Panc1 (cell line): ENCODE measurements at regions not wholly inside any gene's neighbourhood (a gene's known extent, or its start where the extent isn't known, plus 50 kb on each side); places are given as distances from the start of the nearest gene placed in this dataset.

Experiments used
- ATAC-seq: fragments of 200-7000 bp; cut with Tn5 transposase; 2 replicates; pipeline ENCODE4 v1.9.1; 2020; ENCODE audit warnings: mild to moderate bottlenecking, moderate library complexity
- BruUV-seq: library from RNA; stranded (reverse); fragments of 400-500 nt; replicated peaks from 2 replicates; lab custom pipeline; 2021; lab: Mats Ljungman, UMichigan
- CTCF ChIA-PET: fragments of 300-600 bp; sonication (Branson Sonifier 250); formaldehyde crosslinking; loops from one replicate; lab custom pipeline; 2022; ENCODE audit warnings: antibody characterized with exemption; lab: Charles Lee
- POLR2A ChIA-PET: fragments of 300-600 bp; sonication (Branson Sonifier 250); formaldehyde crosslinking; loops from one replicate; lab custom pipeline; 2022; ENCODE audit warnings: antibody characterized with exemption; lab: Charles Lee
- DNase-seq: peaks from one replicate; pipeline ENCODE4 v3.0.0-alpha.2; 2010; ENCODE audit warnings: low read depth, low spot score
- H3K27ac ChIP-seq: 2 replicates; pipeline ENCODE4 v1.5.1; 2011; ENCODE audit warnings: mild to moderate bottlenecking, low read length, inconsistent platforms
- H3K27me3 ChIP-seq: fragments of 200-500 bp; sonication (Bioruptor generic); 2 replicates; pipeline ENCODE4 v1.6.0; 2014; ENCODE audit warnings: low read length, inconsistent platforms; ENCODE audit not compliant: control insufficient read depth, insufficient read depth
- H3K36me3 ChIP-seq: fragments of 200-500 bp; sonication (Bioruptor generic); 2 replicates; pipeline ENCODE4 v1.5.1; 2014; ENCODE audit warnings: inconsistent platforms, mild to moderate bottlenecking, low read length, moderate library complexity; ENCODE audit not compliant: control insufficient read depth, insufficient read depth
- H3K4me1 ChIP-seq: 2 replicates; pipeline ENCODE4 v1.5.1; 2011; ENCODE audit warnings: inconsistent platforms, mild to moderate bottlenecking, low read length, moderate library complexity; ENCODE audit not compliant: control insufficient read depth, insufficient read depth
- H3K4me3 ChIP-seq, 2 experiments: 2 replicates each; pipeline ENCODE4 v1.5.1; 2011 to 2012; ENCODE audit warnings: low read depth in 2 of 2, low read length in 2 of 2, mild to moderate bottlenecking in 2 of 2, inconsistent platforms in 1 of 2, moderate library complexity in 1 of 2
- H3K9me3 ChIP-seq: fragments of 200-500 bp; sonication (Bioruptor generic); 2 replicates; pipeline ENCODE4 v1.5.1; 2014; ENCODE audit warnings: low read depth, mild to moderate bottlenecking, inconsistent platforms, low read length, moderate library complexity; ENCODE audit not compliant: control insufficient read depth, insufficient read depth
- POLR2AphosphoS5 ChIP-seq: IDR thresholded peaks from 2 replicates; pipeline ENCODE4 v1.6.1; 2012; ENCODE audit warnings: mild to moderate bottlenecking, low read depth, low read length, moderate library complexity
- SIN3A ChIP-seq: IDR thresholded peaks from 2 replicates; pipeline ENCODE4 v1.6.1; 2012; ENCODE audit warnings: low read depth, mild to moderate bottlenecking, low read length, moderate library complexity, borderline replicate concordance; ENCODE audit not compliant: insufficient read depth
- TCF7L2 ChIP-seq: IDR thresholded peaks from 2 replicates; pipeline ENCODE4 v1.6.1; 2011; ENCODE audit warnings: mild to moderate bottlenecking, low read depth, low read length, inconsistent platforms
- in situ Hi-C: cut with HindIII; loops from 2 replicates; pipeline ENCODE4 v1.10.0; 2016; ENCODE audit warnings: low sequenced_read_pairs, low pct_unique_long_range_greater_than_20kb
- intact Hi-C: fragments of 100-400 bp; cut with micrococcal nuclease; formaldehyde crosslinking; loops from one replicate; pipeline ENCODE4 v1.10.0; 2022; ENCODE audit not compliant: unreplicated experiment
- TF ChIP-seq, protein P1 (sequence below), 2 experiments: IDR thresholded peaks; 2 replicates each; pipeline ENCODE4 v1.6.1; 2011 to 2012; ENCODE audit warnings: low read depth in 2 of 2, control low read depth in 1 of 2, low read length in 1 of 2, mild to moderate bottlenecking in 1 of 2, moderate library complexity in 1 of 2; ENCODE audit not compliant: insufficient read depth in 1 of 2
- TF ChIP-seq, protein P2 (sequence below): fragments of 450-650 bp; IDR thresholded peaks from 2 replicates; pipeline ENCODE4 v1.5.1; 2017; ENCODE audit warnings: mild to moderate bottlenecking

DNA sequence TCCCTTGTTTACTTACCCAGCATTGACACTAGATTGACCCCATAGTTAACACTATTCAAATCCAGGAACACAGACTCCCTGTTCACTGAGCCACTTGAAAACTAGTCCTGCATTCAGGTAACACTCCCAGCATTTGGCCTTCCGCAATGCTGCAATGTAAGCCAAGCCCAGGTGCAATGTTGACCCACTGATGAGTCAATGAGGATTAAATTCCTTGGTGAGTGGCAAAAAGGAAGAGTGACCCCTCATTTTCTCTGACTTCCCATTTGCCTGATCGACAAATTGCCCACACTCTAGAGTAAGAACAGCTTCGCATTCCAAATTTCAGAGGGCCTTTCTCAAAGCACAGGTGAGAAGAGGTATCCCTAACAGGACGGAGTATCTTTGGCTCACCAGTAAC is 251.9 kb downstream of the FBXO15 start:
- Histone ChIP-seq H3K27me3 (0 out of 2 replicates have a peak, but pooled peaks cover 4% of the 10 kb centered on the region), H3K4me3 (no peak overlapping the region), H3K36me3 (no peaks in the 10 kb centered on the region), H3K27ac (no peak overlapping the region), H3K9me3 (no peaks in the 10 kb centered on the region), H3K4me1 (no peaks in the 10 kb centered on the region)
- DNase-seq (no peak), ATAC-seq (no peak)
- intact Hi-C loops, result no loop called here
- POLR2A ChIA-PET, result no interaction called here
- CTCF ChIA-PET, result no interaction called here
- in situ Hi-C loops, result no loop called here
- no TSS peak for BruUV-seq
- no peak for TF ChIP-seq SIN3A
- TF ChIP-seq POLR2AphosphoS5, result no peak
- no peak for TF ChIP-seq TCF7L2
- TF ChIP-seq, protein P1, sequence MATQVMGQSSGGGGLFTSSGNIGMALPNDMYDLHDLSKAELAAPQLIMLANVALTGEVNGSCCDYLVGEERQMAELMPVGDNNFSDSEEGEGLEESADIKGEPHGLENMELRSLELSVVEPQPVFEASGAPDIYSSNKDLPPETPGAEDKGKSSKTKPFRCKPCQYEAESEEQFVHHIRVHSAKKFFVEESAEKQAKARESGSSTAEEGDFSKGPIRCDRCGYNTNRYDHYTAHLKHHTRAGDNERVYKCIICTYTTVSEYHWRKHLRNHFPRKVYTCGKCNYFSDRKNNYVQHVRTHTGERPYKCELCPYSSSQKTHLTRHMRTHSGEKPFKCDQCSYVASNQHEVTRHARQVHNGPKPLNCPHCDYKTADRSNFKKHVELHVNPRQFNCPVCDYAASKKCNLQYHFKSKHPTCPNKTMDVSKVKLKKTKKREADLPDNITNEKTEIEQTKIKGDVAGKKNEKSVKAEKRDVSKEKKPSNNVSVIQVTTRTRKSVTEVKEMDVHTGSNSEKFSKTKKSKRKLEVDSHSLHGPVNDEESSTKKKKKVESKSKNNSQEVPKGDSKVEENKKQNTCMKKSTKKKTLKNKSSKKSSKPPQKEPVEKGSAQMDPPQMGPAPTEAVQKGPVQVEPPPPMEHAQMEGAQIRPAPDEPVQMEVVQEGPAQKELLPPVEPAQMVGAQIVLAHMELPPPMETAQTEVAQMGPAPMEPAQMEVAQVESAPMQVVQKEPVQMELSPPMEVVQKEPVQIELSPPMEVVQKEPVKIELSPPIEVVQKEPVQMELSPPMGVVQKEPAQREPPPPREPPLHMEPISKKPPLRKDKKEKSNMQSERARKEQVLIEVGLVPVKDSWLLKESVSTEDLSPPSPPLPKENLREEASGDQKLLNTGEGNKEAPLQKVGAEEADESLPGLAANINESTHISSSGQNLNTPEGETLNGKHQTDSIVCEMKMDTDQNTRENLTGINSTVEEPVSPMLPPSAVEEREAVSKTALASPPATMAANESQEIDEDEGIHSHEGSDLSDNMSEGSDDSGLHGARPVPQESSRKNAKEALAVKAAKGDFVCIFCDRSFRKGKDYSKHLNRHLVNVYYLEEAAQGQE (IDR thresholded peaks at IDR 0.05; ENCODE audit: insufficient read depth in 1 of 2, low read depth in 2 of 2, low read length in 1 of 2), result no peak
- TF ChIP-seq, protein P2, sequence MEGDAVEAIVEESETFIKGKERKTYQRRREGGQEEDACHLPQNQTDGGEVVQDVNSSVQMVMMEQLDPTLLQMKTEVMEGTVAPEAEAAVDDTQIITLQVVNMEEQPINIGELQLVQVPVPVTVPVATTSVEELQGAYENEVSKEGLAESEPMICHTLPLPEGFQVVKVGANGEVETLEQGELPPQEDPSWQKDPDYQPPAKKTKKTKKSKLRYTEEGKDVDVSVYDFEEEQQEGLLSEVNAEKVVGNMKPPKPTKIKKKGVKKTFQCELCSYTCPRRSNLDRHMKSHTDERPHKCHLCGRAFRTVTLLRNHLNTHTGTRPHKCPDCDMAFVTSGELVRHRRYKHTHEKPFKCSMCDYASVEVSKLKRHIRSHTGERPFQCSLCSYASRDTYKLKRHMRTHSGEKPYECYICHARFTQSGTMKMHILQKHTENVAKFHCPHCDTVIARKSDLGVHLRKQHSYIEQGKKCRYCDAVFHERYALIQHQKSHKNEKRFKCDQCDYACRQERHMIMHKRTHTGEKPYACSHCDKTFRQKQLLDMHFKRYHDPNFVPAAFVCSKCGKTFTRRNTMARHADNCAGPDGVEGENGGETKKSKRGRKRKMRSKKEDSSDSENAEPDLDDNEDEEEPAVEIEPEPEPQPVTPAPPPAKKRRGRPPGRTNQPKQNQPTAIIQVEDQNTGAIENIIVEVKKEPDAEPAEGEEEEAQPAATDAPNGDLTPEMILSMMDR, result no peak

DNA sequence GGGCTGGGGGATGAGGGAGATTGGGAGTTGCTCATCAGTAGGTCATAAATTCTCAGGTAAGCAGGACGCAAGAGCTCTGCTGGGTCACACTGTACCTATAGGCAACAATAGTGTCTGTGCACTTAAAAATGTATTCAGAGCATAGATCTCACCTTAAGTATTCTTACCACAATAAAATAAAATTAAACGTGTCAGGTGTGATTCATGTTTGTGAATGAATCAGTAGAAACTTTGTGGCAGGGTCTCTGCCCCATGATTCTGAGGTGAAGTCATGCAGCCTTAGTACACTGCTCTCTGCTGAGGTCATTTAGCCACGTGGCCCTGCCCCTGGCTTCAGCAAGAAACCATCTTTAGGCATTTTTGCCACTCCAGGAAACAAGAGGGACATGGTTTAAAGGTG is 253.8 kb downstream of the FBXO15 start:
- BruUV-seq, result no TSS peak
- DNase-seq (no peak), ATAC-seq (no peak)
- in situ Hi-C loops, result no loop called here
- TF ChIP-seq SIN3A (no peak), TCF7L2 (no peak)
- TF ChIP-seq, protein P1 (IDR thresholded peaks at IDR 0.05; ENCODE audit: insufficient read depth in 1 of 2, low read depth in 2 of 2, low read length in 1 of 2), result no peak
- TF ChIP-seq, protein P2, result no peak
- CTCF ChIA-PET, result no interaction called here
- no peaks in the 10 kb centered on the region for H3K4me1 ChIP-seq
- no peak overlapping the region for H3K27ac ChIP-seq
- H3K4me3 ChIP-seq, result no peak overlapping the region
- no peaks in the 10 kb centered on the region for H3K9me3 ChIP-seq
- no peaks in the 10 kb centered on the region for H3K36me3 ChIP-seq
- POLR2A ChIA-PET, result no interaction called here
- 0 out of 2 replicates have a peak, but pooled peaks cover 4% of the 10 kb centered on the region for H3K27me3 ChIP-seq
- intact Hi-C loops, result no loop called here
